Mesothelial cell of epicardium (in vitro differentiated cells): ENCODE measurements at regions not wholly inside any gene's neighbourhood (a gene's known extent, or its start where the extent isn't known, plus 50 kb on each side); places are given as distances from the start of the nearest gene placed in this dataset.

Experiments
- DNase-seq, 2 experiments: peaks; one replicate each; pipeline ENCODE4 v3.0.0; 2021; ENCODE audit warnings: low spot score in 2 of 2; ENCODE audit not compliant: unreplicated experiment in 2 of 2
- H3K27ac Mint-ChIP-seq: 2 replicates; pipeline ENCODE4 v1.8.0; 2021; ENCODE audit warnings: mixed read lengths
- H3K27me3 Mint-ChIP-seq: 2 replicates; pipeline ENCODE4 v1.8.0; 2021; ENCODE audit warnings: low read depth, mixed read lengths
- H3K36me3 Mint-ChIP-seq: 2 replicates; pipeline ENCODE4 v1.8.0; 2021; ENCODE audit warnings: mixed read lengths
- H3K4me1 Mint-ChIP-seq: 2 replicates; pipeline ENCODE4 v1.8.0; 2021; ENCODE audit warnings: mixed read lengths
- H3K4me3 Mint-ChIP-seq: 2 replicates; pipeline ENCODE4 v1.8.0; 2021; ENCODE audit warnings: mild to moderate bottlenecking, moderate library complexity, mixed read lengths
- H3K9me3 Mint-ChIP-seq: 2 replicates; pipeline ENCODE4 v1.8.0; 2021; ENCODE audit warnings: mixed read lengths
- CTCF ChIP-seq: fragments of 200-600 bp; sonication (generic); IDR thresholded peaks from one replicate; pipeline ENCODE4 v1.5.0; 2021; ENCODE audit warnings: antibody characterized with exemption; ENCODE audit not compliant: unreplicated experiment

- no peak overlapping the region for H3K4me3 Mint-ChIP-seq
- H3K27me3 Mint-ChIP-seq, result no peaks in the 10 kb centered on the region
- H3K9me3 Mint-ChIP-seq, result peaks cover 4% of the 10 kb centered on the region
- H3K36me3 Mint-ChIP-seq, result no peaks in the 10 kb centered on the region
- no peak for DNase-seq
- peaks cover 2% of the 10 kb centered on the region for H3K4me1 Mint-ChIP-seq
- H3K27ac Mint-ChIP-seq, result no peak overlapping the region
- no peak for TF ChIP-seq CTCF
Observed at GRCh38 chr3:86245360-86245759, 745.6 kb downstream of the VGLL3 start.

- Mint-ChIP-seq H3K27ac (no peak overlapping the region), H3K4me3 (no peak overlapping the region), H3K4me1 (peaks cover 3% of the 10 kb centered on the region), H3K36me3 (no peaks in the 10 kb centered on the region), H3K9me3 (peaks cover 4% of the 10 kb centered on the region), H3K27me3 (no peaks in the 10 kb centered on the region)
- no peak for TF ChIP-seq CTCF
- no peak for DNase-seq
Observed at GRCh38 chr3:86244905-86245304, 746.0 kb downstream of the VGLL3 start.

DNA sequence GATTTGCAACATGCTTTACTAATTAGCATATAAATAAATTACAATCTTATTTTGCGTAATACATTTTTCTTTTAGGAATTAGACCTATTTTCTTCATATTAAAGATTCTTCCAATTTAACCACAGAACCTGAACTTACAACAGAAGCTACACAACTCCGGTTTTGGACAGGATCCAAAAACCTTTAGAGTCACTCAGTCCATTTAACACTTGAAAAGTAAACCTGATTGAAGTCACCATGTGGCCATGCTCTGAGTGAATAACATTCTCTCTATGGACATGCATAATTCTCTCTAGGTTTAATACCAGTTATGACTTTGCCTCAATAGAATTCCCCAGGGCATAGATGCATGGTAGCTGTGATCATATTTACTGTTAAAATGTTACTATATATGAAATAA lies 751.0 kb downstream of the VGLL3 start:
- Mint-ChIP-seq H3K36me3 (no peaks in the 10 kb centered on the region), H3K4me1 (peaks cover 7% of the 10 kb centered on the region), H3K9me3 (no peaks in the 10 kb centered on the region), H3K27me3 (no peaks in the 10 kb centered on the region), H3K27ac (no peak overlapping the region), H3K4me3 (no peak overlapping the region)
- no peak for TF ChIP-seq CTCF
- DNase-seq, result no peak

DNA sequence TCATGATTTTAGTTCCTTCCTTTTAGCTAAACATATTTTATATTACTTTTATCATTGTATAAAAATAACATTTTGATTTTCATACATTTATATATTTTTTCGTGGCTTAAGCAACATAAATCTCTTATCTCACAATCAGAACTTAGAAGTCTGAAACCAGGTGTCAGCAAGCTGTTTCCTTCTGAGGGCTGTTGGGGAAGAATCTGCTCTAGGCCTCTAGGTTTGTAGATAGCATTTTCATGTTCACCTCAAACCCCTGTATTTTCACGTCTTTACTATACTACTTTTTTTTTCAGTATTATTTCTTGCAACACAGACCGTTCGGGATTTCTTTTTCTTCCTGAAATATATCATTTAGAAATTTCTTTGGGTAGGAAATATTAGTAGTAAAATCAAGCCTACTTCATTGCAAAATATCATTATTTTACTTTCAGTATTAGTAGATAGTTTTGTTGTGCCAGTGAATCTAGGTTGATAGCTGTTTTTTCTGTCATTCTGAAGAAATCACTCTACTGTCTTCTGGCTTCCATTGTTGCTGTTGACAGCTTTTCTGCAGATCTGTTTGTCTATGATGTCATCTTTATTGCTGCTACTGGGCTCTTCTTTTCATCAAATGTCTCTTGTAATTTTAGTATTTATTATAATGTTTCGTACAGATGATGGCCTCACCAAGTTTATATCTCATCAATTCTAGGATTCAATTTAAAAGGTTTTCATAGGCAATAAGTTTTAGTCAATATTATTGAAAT lies 756.3 kb downstream of the VGLL3 start:
- Mint-ChIP-seq H3K4me1 (peaks cover 3% of the 10 kb centered on the region), H3K27ac (no peak overlapping the region), H3K9me3 (no peaks in the 10 kb centered on the region), H3K27me3 (no peaks in the 10 kb centered on the region), H3K36me3 (no peaks in the 10 kb centered on the region), H3K4me3 (no peak overlapping the region)
- TF ChIP-seq CTCF, result no peak
- DNase-seq, result no peak

GRCh38 chr3:86230762-86231161 lies 760.2 kb downstream of the VGLL3 start:
- H3K4me1 Mint-ChIP-seq, result peaks cover 3% of the 10 kb centered on the region
- DNase-seq, result no peak
- no peak for TF ChIP-seq CTCF
- no peaks in the 10 kb centered on the region for H3K36me3 Mint-ChIP-seq
- H3K27ac Mint-ChIP-seq, result no peak overlapping the region
- no peak overlapping the region for H3K4me3 Mint-ChIP-seq
- no peaks in the 10 kb centered on the region for H3K27me3 Mint-ChIP-seq
- no peaks in the 10 kb centered on the region for H3K9me3 Mint-ChIP-seq

DNA sequence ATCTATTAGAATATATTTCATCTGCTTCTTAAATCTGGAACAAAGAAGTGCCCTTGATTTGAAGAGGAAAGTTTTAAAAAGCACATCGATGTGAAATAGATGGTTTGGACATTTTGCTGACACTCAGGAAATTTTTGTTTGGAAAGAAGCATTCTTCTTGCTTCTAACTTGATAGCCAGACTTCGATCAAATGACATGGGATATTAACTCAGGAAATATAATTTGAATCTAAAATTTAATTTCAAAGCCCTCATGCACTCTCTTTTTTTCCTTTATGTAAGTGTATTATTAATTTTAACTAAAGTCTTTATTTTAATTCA lies 761.2 kb downstream of the VGLL3 start:
- Mint-ChIP-seq H3K27me3 (no peaks in the 10 kb centered on the region), H3K4me3 (no peak overlapping the region), H3K9me3 (no peaks in the 10 kb centered on the region), H3K36me3 (no peaks in the 10 kb centered on the region), H3K27ac (no peak overlapping the region), H3K4me1 (peaks cover 3% of the 10 kb centered on the region)
- DNase-seq, result no peak
- TF ChIP-seq CTCF, result no peak
